GM23248 (cell line): ENCODE measurements at regions not wholly inside any gene's neighbourhood (a gene's known extent, or its start where the extent isn't known, plus 50 kb on each side); places are given as distances from the start of the nearest gene placed in this dataset.

ENCODE experiments used
- EZH2 ChIP-seq: fragments of 200-600 bp; sonication (generic); IDR thresholded peaks from 2 replicates; pipeline ENCODE4 v1.6.1; 2018; ENCODE audit warnings: antibody characterized with exemption, mild to moderate bottlenecking; ENCODE audit not compliant: insufficient read depth, poor library complexity, severe bottlenecking
- EZH2phosphoT487 ChIP-seq: fragments of 200-600 bp; sonication (generic); IDR thresholded peaks from 2 replicates; pipeline ENCODE4 v1.6.1; 2018; ENCODE audit warnings: antibody characterized with exemption, moderate library complexity, mild to moderate bottlenecking, low read depth; ENCODE audit not compliant: insufficient read depth

DNA sequence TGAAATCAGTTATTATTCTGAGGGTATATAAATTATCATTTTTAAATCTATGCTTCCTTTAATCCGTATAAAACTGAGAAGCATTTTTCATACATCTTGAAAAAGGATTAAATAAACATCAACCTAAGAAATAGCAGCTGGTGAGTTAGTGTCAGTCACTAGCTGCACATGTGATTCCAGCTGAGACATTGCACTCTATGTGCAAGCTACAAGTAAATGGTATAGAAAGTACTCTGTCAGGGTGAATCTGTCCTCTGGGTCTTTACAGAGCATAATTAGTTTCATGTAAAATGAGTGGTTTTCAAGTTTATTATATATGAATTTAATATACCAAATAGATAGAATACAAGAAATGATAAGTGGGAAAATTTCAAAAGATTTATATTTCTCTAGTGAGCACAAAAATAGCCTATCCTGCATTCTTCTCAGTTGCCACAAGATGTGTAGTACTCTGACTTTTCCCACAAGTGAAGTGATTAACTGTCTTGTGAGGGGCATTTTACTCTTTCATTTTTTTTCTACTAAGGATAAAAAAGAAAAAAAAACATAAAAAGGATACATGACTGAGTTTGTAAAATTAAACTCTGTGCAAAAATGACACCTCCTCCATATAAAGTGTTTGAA is 1372.1 kb downstream of the PCDH9 start:
- TF ChIP-seq EZH2 (no peak), EZH2phosphoT487 (no peak)
